Vagina (tissue), 2 donors: ENCODE measurements at regions not wholly inside any gene's neighbourhood (a gene's known extent, or its start where the extent isn't known, plus 50 kb on each side); places are given as distances from the start of the nearest gene placed in this dataset.

Experiments
- CTCF ChIP-seq, 3 experiments: fragments of 450-650 bp in 2 of 3; fragments of 200-600 bp in 1 of 3; sonication (generic) in 1 of 3; IDR thresholded peaks; one replicate each; pipeline ENCODE4 v1.5.1; 2017 to 2019; ENCODE audit warnings: antibody characterized with exemption in 3 of 3, mild to moderate bottlenecking in 2 of 3, moderate library complexity in 2 of 3
- POLR2A ChIP-seq, 2 donors: fragments of 450-650 bp; IDR thresholded peaks; one replicate each; pipeline ENCODE4 v1.6.1; 2017; ENCODE audit warnings: antibody characterized with exemption in 2 of 2, mild to moderate bottlenecking in 2 of 2, moderate library complexity in 2 of 2

- TF ChIP-seq POLR2A (IDR thresholded peaks at IDR 0.05) (no peak), CTCF (IDR thresholded peaks at IDR 0.05) (no peak)
Measured at GRCh38 chr3:28853830-28854229, 427.0 kb upstream of the RBMS3 start.
